C4-2B (cell line): ENCODE measurements at regions not wholly inside any gene's neighbourhood (a gene's known extent, or its start where the extent isn't known, plus 50 kb on each side); places are given as distances from the start of the nearest gene placed in this dataset.
A peak's percentile ranks its signal among the peaks of the same experiment; 100 is the strongest.

Source experiments
- H3K27ac ChIP-seq: fragments of 450-650 bp; 2 replicates; pipeline ENCODE4 v1.5.1; 2017
- CTCF ChIP-seq: fragments of 450-650 bp; conservative IDR thresholded peaks from 2 replicates; pipeline ENCODE4 v1.5.1; 2017; ENCODE audit warnings: mild to moderate bottlenecking
- ZFX ChIP-seq: fragments of 450-650 bp; IDR thresholded peaks from 2 replicates; pipeline ENCODE4 v1.6.1; 2017

GRCh38 chr13:50078895-50079654 lies 63.8 kb downstream of the KCNRG start:
- no peak overlapping the region for H3K27ac ChIP-seq
- no peak for TF ChIP-seq CTCF
- no peak for TF ChIP-seq ZFX

- H3K27ac ChIP-seq, result peak overlapping the region; percentile 97; the same call in 1 of the 2 replicates
- TF ChIP-seq ZFX, result no peak
- TF ChIP-seq CTCF, result no peak
Measured at GRCh38 chr13:50079655-50080202, 64.5 kb downstream of the KCNRG start.

- TF ChIP-seq CTCF (no peak), ZFX (no peak)
- peak overlapping the region; percentile 97 for H3K27ac ChIP-seq
Measured at GRCh38 chr13:50080203-50080910, 65.1 kb downstream of the KCNRG start.

GRCh38 chr13:50080911-50081678 lies 65.9 kb downstream of the KCNRG start:
- peak overlapping the region; percentile 97 for H3K27ac ChIP-seq
- TF ChIP-seq ZFX (no peak), CTCF (no peak)

- peak overlapping the region; percentile 97 for H3K27ac ChIP-seq
- TF ChIP-seq CTCF, result no peak; the same call in 1 of the 2 replicates
- TF ChIP-seq ZFX, result no peak
Measured at GRCh38 chr13:50081679-50082425, 66.6 kb downstream of the KCNRG start.

- peak overlapping the region; percentile 97 for H3K27ac ChIP-seq
- TF ChIP-seq ZFX (no peak), CTCF (no peak)
Measured at GRCh38 chr13:50082426-50083281, 67.4 kb downstream of the KCNRG start.
